ENCODE measurements at regions not wholly inside any gene's neighbourhood (a gene's known extent, or its start where the extent isn't known, plus 50 kb on each side); places are given as distances from the start of the nearest gene placed in this dataset.

DNA sequence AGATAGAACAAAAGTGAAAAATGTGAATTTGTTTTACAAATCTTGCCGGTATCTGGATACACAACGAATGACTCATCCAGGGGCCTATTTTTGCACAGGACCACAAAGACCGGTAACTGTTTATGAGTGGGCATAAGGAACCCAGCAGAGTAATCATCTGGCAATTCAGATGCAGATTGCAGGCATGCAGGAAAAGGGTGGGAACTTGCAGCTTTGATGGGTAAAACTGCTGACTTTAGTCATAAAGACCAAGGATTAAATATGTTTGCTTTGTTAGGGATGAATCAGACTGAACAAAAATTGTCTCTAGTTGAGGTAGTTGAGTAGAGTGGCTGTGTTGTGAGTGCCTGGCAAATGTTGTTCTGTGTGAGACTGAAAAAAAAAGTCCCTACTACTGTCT lies 309.6 kb upstream of the CCNH start:
- TF ChIP-seq, protein P1, sequence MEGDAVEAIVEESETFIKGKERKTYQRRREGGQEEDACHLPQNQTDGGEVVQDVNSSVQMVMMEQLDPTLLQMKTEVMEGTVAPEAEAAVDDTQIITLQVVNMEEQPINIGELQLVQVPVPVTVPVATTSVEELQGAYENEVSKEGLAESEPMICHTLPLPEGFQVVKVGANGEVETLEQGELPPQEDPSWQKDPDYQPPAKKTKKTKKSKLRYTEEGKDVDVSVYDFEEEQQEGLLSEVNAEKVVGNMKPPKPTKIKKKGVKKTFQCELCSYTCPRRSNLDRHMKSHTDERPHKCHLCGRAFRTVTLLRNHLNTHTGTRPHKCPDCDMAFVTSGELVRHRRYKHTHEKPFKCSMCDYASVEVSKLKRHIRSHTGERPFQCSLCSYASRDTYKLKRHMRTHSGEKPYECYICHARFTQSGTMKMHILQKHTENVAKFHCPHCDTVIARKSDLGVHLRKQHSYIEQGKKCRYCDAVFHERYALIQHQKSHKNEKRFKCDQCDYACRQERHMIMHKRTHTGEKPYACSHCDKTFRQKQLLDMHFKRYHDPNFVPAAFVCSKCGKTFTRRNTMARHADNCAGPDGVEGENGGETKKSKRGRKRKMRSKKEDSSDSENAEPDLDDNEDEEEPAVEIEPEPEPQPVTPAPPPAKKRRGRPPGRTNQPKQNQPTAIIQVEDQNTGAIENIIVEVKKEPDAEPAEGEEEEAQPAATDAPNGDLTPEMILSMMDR (IDR thresholded peaks at IDR 0.05): no peak
- no peak for TF ChIP-seq POLR2AphosphoS5 (IDR thresholded peaks at IDR 0.05)
